IMR-90 (cell line): ENCODE measurements at regions not wholly inside any gene's neighbourhood (a gene's known extent, or its start where the extent isn't known, plus 50 kb on each side); places are given as distances from the start of the nearest gene placed in this dataset.
A peak's percentile ranks its signal among the peaks of the same experiment; 100 is the strongest.

Experiments
- ATAC-seq: fragments of 200-7000 bp; cut with Tn5 transposase; 2 replicates; pipeline ENCODE4 v1.9.1; 2020; ENCODE audit warnings: low read depth, mild to moderate bottlenecking, moderate library complexity
- BruUV-seq: library from RNA; stranded (reverse); fragments of 400-500 nt; replicated peaks from 2 replicates; lab custom pipeline; 2021; lab: Mats Ljungman, UMichigan
- CTCF ChIA-PET: fragments of 300-600 bp; formaldehyde crosslinking; extraction: SDS; loops from one replicate; lab custom pipeline; 2021; ENCODE audit warnings: antibody characterized with exemption; lab: Yijun Ruan, JAX
- POLR2A ChIA-PET: fragments of 300-600 bp; sonication (Branson Sonifier 250); formaldehyde crosslinking; loops from one replicate; lab custom pipeline; 2022; ENCODE audit warnings: antibody characterized with exemption; ENCODE audit not compliant: unreplicated experiment; lab: Charles Lee
- DNase-seq: peaks from one replicate; pipeline ENCODE4 v3.0.0; 2013
- H2AFZ ChIP-seq: replicated peaks from 2 replicates; pipeline ENCODE3; 2013; ENCODE audit warnings: low read length, mild to moderate bottlenecking; ENCODE audit not compliant: poor library complexity
- H2AK5ac ChIP-seq: 2 replicates; pipeline ENCODE4 v1.6.1; 2013; ENCODE audit warnings: low read depth, low read length, inconsistent platforms
- H2AK9ac ChIP-seq: replicated peaks from 2 replicates; pipeline ENCODE3; 2013; ENCODE audit warnings: mild to moderate bottlenecking, low read depth, low read length, moderate library complexity; ENCODE audit not compliant: poor library complexity
- H2BK120ac ChIP-seq: 2 replicates; pipeline ENCODE4 v1.6.1; 2013; ENCODE audit warnings: low read depth, low read length, inconsistent platforms
- H2BK15ac ChIP-seq: 3 replicates; pipeline ENCODE4 v1.6.1; 2013; ENCODE audit warnings: low read depth, low read length, inconsistent platforms
- H2BK20ac ChIP-seq: 2 replicates; pipeline ENCODE4 v1.6.1; 2013; ENCODE audit warnings: low read depth, mild to moderate bottlenecking, inconsistent platforms, low read length, moderate library complexity
- H2BK5ac ChIP-seq: 2 replicates; pipeline ENCODE4 v1.6.1; 2013; ENCODE audit warnings: mild to moderate bottlenecking, low read depth, low read length, inconsistent platforms; ENCODE audit not compliant: poor library complexity, severe bottlenecking
- H3K14ac ChIP-seq: replicated peaks from 2 replicates; pipeline ENCODE4 v1.6.1; 2013; ENCODE audit warnings: low read depth, low read length, inconsistent platforms
- H3K18ac ChIP-seq: 2 replicates; pipeline ENCODE4 v1.6.1; 2013; ENCODE audit warnings: low read depth, low read length, control low read depth
- H3K23ac ChIP-seq: 2 replicates; pipeline ENCODE4 v1.6.1; 2013; ENCODE audit warnings: low read depth, low read length, inconsistent platforms
- H3K27ac ChIP-seq: 2 replicates; pipeline ENCODE4 v1.5.1; 2013; ENCODE audit warnings: mild to moderate bottlenecking, control low read depth, low read length; ENCODE audit not compliant: insufficient read depth
- H3K27me3 ChIP-seq: 2 replicates; pipeline ENCODE4 v1.6.1; 2013; ENCODE audit warnings: low read length; ENCODE audit not compliant: control insufficient read depth, insufficient read depth
- H3K36me3 ChIP-seq: 2 replicates; pipeline ENCODE4 v1.6.1; 2013; ENCODE audit warnings: low read length, mixed read lengths; ENCODE audit not compliant: control insufficient read depth, insufficient read depth
- H3K4ac ChIP-seq: 2 replicates; pipeline ENCODE4 v1.6.1; 2013; ENCODE audit warnings: low read depth, low read length, inconsistent platforms
- H3K4me1 ChIP-seq: 2 replicates; pipeline ENCODE4 v1.6.1; 2013; ENCODE audit warnings: low read length, mixed read lengths; ENCODE audit not compliant: control insufficient read depth, insufficient read depth
- H3K4me2 ChIP-seq: 2 replicates; pipeline ENCODE4 v1.6.1; 2013; ENCODE audit warnings: low read depth, mild to moderate bottlenecking, control low read depth, low read length, moderate library complexity
- H3K4me3 ChIP-seq: 2 replicates; pipeline ENCODE4 v1.5.1; 2013; ENCODE audit warnings: low read depth, mild to moderate bottlenecking, control low read depth, low read length, moderate library complexity; ENCODE audit not compliant: insufficient read depth
- H3K56ac ChIP-seq: 2 replicates; pipeline ENCODE4 v1.6.1; 2013; ENCODE audit warnings: low read length, inconsistent platforms; ENCODE audit not compliant: insufficient read depth; ENCODE audit errors: extremely low read depth
- H3K79me1 ChIP-seq, 2 experiments: 2 replicates each; pipeline ENCODE4 v1.6.1; 2013; ENCODE audit warnings: low read length in 2 of 2, inconsistent platforms in 1 of 2, low read depth in 1 of 2
- H3K9ac ChIP-seq: 2 replicates; pipeline ENCODE4 v1.6.1; 2013; ENCODE audit warnings: low read depth, low read length, control low read depth
- H3K9me1 ChIP-seq: 2 replicates; pipeline ENCODE4 v1.6.1; 2013; ENCODE audit warnings: low read length, inconsistent platforms; ENCODE audit not compliant: insufficient read depth
- H3K9me3 ChIP-seq: 2 replicates; pipeline ENCODE4 v1.6.1; 2013; ENCODE audit warnings: low read length; ENCODE audit not compliant: control insufficient read depth, insufficient read depth
- H4K20me1 ChIP-seq: 2 replicates; pipeline ENCODE4 v1.6.1; 2013; ENCODE audit warnings: low read length, inconsistent platforms; ENCODE audit not compliant: insufficient read depth
- H4K5ac ChIP-seq: 2 replicates; pipeline ENCODE4 v1.6.1; 2013; ENCODE audit warnings: mild to moderate bottlenecking, low read depth, low read length, control low read depth
- H4K8ac ChIP-seq, 2 experiments: 2 replicates each; pipeline ENCODE4 v1.6.1; 2013; ENCODE audit warnings: low read depth in 2 of 2, low read length in 2 of 2, control low read depth in 1 of 2, inconsistent platforms in 1 of 2
- H4K91ac ChIP-seq: 2 replicates; pipeline ENCODE4 v1.6.1; 2013; ENCODE audit warnings: low read depth, low read length, inconsistent platforms; ENCODE audit not compliant: insufficient read depth
- FOS ChIP-seq: fragments of 150-350 bp; IDR thresholded peaks from 2 replicates; pipeline ENCODE4 v1.6.1; 2016; ENCODE audit warnings: low read depth, low read length
- MAFK ChIP-seq: IDR thresholded peaks from 2 replicates; pipeline ENCODE4 v1.6.1; 2012; ENCODE audit warnings: low read depth, low read length, improper control_type of control experiment
- MAZ ChIP-seq: IDR thresholded peaks from 2 replicates; pipeline ENCODE4 v1.6.1; 2012; ENCODE audit warnings: low read depth, mild to moderate bottlenecking, low read length, improper control_type of control experiment, moderate library complexity, borderline replicate concordance
- SMC3 ChIP-seq: fragments of 150-350 bp; IDR thresholded peaks from 2 replicates; pipeline ENCODE4 v1.6.1; 2016; ENCODE audit warnings: low read depth, mild to moderate bottlenecking, antibody characterized with exemption, low read length, moderate library complexity
- USF2 ChIP-seq: fragments of 150-350 bp; IDR thresholded peaks from 2 replicates; pipeline ENCODE4 v1.6.1; 2017; ENCODE audit warnings: mild to moderate bottlenecking, antibody characterized with exemption, low read length, low read depth
- WGBS, 2 experiments: methylation state at CpG; one replicate each; pipeline versions ENCODE4 v1.1.5 to v1.1.7; 2013; ENCODE audit warnings: missing lambda C conversion rate in 2 of 2; ENCODE audit not compliant: insufficient read length in 1 of 2; ENCODE audit errors: extremely low coverage in 2 of 2; 5-methylcytosine and 5-hydroxymethylcytosine counted together
- dilution Hi-C: fragments of 300-500 bp; cut with HindIII; formaldehyde crosslinking; loops from one replicate; pipeline ENCODE4 v1.14.3; 2018; ENCODE audit warnings: low sequenced_read_pairs; ENCODE audit not compliant: unreplicated experiment
- in situ Hi-C: fragments of 300-500 bp; cut with MboI; formaldehyde crosslinking; loops from 3 replicates; pipeline ENCODE4 v1.14.3; 2019; ENCODE audit warnings: low sequenced_read_pairs, inconsistent platforms, mixed read lengths
- intact Hi-C: fragments of 100-400 bp; cut with micrococcal nuclease; formaldehyde crosslinking; loops from 2 replicates; pipeline ENCODE4 v1.10.0; 2022
- TF ChIP-seq, protein P1 (sequence below): fragments of 150-350 bp; IDR thresholded peaks from 2 replicates; pipeline ENCODE4 v1.6.1; 2016; ENCODE audit warnings: low read depth, mild to moderate bottlenecking, low read length, moderate library complexity, borderline replicate concordance

DNA sequence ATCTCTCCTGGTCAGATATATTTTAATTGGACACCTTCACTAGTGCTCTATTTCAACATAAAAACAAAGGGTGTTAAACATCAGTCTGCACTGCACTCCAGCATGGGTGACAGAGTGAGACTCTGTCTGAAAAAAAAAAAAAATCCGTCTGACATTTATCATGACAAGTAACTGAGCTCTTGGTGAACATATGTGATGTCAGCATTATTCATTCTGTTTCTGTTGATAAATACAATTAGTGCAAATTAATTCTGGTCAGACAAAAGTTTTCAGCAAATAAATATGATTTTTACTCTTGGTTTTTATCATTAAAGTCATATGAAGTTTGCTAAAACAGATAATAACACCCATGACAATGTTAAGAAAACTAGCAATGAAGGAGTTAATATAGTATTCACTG lies 692.8 kb upstream of the GRM3 start:
- H3K14ac ChIP-seq, result no peak overlapping the region
- ChIA-PET POLR2A (no interaction called here), CTCF (no interaction called here)
- H2AK5ac ChIP-seq, result no peak overlapping the region
- no peak overlapping the region for H2AK9ac ChIP-seq
- dilution Hi-C loops, result no loop called here
- H2BK120ac ChIP-seq, result no peak overlapping the region
- TF ChIP-seq, protein P1, sequence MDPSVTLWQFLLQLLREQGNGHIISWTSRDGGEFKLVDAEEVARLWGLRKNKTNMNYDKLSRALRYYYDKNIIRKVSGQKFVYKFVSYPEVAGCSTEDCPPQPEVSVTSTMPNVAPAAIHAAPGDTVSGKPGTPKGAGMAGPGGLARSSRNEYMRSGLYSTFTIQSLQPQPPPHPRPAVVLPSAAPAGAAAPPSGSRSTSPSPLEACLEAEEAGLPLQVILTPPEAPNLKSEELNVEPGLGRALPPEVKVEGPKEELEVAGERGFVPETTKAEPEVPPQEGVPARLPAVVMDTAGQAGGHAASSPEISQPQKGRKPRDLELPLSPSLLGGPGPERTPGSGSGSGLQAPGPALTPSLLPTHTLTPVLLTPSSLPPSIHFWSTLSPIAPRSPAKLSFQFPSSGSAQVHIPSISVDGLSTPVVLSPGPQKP, result no peak
- TF ChIP-seq USF2 (no peak), MAFK (peak; percentile 56; the same call in 1 of the 2 replicates), MAZ (no peak), SMC3 (no peak), FOS (no peak)
- no peaks in the 10 kb centered on the region for H3K27me3 ChIP-seq
- no peaks in the 10 kb centered on the region for H3K79me1 ChIP-seq
- no peak overlapping the region for H2BK5ac ChIP-seq
- peaks cover 8% of the 10 kb centered on the region for H3K9me3 ChIP-seq
- ATAC-seq (no peak), DNase-seq (no peak)
- H3K18ac ChIP-seq, result no peak overlapping the region
- BruUV-seq, result no TSS peak
- no peak overlapping the region for H3K4me2 ChIP-seq
- intact Hi-C loops, result no loop called here
- H3K56ac ChIP-seq, result no peak overlapping the region
- no peak overlapping the region for H3K4ac ChIP-seq
- no peak overlapping the region for H3K23ac ChIP-seq
- no peak overlapping the region for H4K91ac ChIP-seq
- no peak overlapping the region for H4K5ac ChIP-seq
- no peak overlapping the region for H2AFZ ChIP-seq
- no peak overlapping the region for H4K8ac ChIP-seq
- no peak overlapping the region for H3K27ac ChIP-seq
- no peaks in the 10 kb centered on the region for H3K36me3 ChIP-seq
- no peak overlapping the region for H2BK15ac ChIP-seq
- no peaks in the 10 kb centered on the region for H4K20me1 ChIP-seq
- in situ Hi-C loops, result no loop called here
- H3K4me1 ChIP-seq, result no peaks in the 10 kb centered on the region
- H3K9ac ChIP-seq, result no peak overlapping the region
- no peak overlapping the region for H2BK20ac ChIP-seq
- no CpG with 5 or more reads among the region's 1 CpG for WGBS, 2 experiments
- H3K4me3 ChIP-seq, result no peak overlapping the region
- H3K9me1 ChIP-seq, result no peaks in the 10 kb centered on the region
